Stimulated activated memory B cell treated with anti-CD40 and anti-IgM and Interleukin-4, amounts not matched to agents 10 μg/mL and 1 μg/mL and 100 μg/mL, for 72 hours (primary cell): ENCODE measurements at regions not wholly inside any gene's neighbourhood (a gene's known extent, or its start where the extent isn't known, plus 50 kb on each side); places are given as distances from the start of the nearest gene placed in this dataset.
A peak's percentile ranks its signal among the peaks of the same experiment; 100 is the strongest.

Source experiments
- ATAC-seq: fragments of 150-1000 bp; cut with Tn5 transposase; 2 replicates; pipeline ENCODE4 v1.10.0; 2021
- H3K27ac Mint-ChIP-seq: one replicate; pipeline ENCODE4 v1.8.0; 2022; ENCODE audit warnings: mild to moderate bottlenecking, mixed read lengths
- H3K27me3 Mint-ChIP-seq: one replicate; pipeline ENCODE4 v1.8.0; 2022; ENCODE audit warnings: mixed read lengths
- H3K36me3 Mint-ChIP-seq: one replicate; pipeline ENCODE4 v1.8.0; 2022; ENCODE audit warnings: mixed read lengths
- H3K4me1 Mint-ChIP-seq: one replicate; pipeline ENCODE4 v1.8.0; 2022; ENCODE audit warnings: mixed read lengths
- H3K4me3 Mint-ChIP-seq: one replicate; pipeline ENCODE4 v1.8.0; 2022; ENCODE audit warnings: mild to moderate bottlenecking, moderate library complexity, mixed read lengths
- H3K9me3 Mint-ChIP-seq: one replicate; pipeline ENCODE4 v1.8.0; 2022; ENCODE audit warnings: mixed read lengths

DNA sequence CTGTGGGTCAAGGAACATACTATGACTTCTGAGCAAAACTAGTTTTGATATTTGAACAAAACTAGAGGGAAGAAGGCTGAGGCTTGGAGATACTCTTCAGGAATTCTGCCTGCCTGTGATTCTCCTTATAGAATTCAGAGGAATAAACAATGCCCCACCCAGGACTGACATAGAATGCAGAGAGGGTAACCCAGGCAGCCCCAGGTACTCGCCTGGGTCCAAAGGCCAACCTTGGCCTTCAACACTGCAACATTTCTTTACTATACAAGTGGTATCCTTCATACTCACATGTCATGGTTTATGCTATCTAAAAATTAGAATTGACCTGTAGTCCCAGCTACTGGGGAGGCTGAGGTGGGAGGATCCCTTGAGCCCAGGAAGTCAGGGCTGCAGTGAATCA is 217.0 kb upstream of the FOXN3 start:
- Mint-ChIP-seq H3K4me3 (no peak overlapping the region), H3K9me3 (peaks cover 2% of the 10 kb centered on the region), H3K36me3 (peaks cover 2% of the 10 kb centered on the region), H3K4me1 (peaks cover 18% of the 10 kb centered on the region), H3K27ac (no peak overlapping the region), H3K27me3 (no peaks in the 10 kb centered on the region)
- ATAC-seq = no peak

DNA sequence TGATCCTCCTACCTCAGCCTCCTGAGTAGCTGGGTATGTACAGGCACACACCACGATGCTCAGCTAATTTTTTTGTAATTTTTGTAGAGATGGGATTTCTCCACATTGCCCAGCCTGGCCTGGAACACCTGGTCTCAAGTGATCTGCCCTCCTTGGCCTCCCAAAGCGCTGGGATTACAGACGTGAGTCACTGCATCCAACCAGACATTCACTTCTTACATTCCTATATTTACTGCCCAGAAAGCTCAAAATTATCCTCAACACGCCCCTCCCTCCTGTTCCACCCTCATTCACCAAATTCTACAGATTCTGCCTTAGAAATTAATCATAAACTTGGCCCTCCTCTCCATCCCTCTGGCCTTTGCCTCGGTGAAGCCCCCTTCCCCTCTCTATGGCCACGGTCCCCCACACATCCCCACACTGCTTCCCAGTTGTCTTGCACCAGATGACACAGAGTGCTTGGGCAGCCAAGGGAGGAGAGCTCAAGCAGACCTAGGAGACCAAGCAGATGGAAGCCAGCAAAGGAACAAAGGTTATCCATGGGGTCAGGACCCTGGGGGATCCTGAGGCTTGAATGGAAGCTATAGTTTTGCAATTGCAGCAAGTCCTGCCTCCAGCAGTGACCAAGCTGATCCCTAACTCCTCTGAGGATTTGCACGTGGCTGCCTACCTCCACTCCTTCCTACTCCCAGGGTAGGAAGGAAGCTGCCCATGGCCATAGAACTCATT is 213.2 kb upstream of the FOXN3 start:
- Mint-ChIP-seq H3K27ac (no peak overlapping the region), H3K9me3 (peaks cover 7% of the 10 kb centered on the region), H3K4me1 (peaks cover 25% of the 10 kb centered on the region), H3K4me3 (no peak overlapping the region), H3K27me3 (no peaks in the 10 kb centered on the region), H3K36me3 (no peaks in the 10 kb centered on the region)
- ATAC-seq = no peak

DNA sequence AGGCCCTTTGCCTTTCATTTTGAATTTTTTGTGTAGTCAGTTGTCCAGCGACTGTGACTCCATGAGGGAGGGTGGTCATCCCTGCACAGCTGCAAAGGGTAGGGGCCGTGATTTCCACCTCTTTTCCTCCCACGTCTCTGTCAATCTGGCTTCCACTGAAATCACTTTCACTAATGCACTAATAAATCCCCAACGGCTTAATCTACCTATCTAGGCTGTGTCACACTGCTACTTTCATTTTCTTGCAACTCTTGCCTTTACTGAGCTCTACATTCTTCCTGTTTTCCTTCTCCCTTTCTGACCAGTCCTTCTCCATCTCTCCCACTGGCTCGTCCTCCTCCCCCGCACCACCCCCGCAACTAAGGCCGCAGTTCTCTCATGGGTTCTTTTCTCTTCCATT is 212.3 kb upstream of the FOXN3 start:
- H3K27me3 Mint-ChIP-seq = no peaks in the 10 kb centered on the region
- no peaks in the 10 kb centered on the region for H3K36me3 Mint-ChIP-seq
- no peak overlapping the region for H3K4me3 Mint-ChIP-seq
- ATAC-seq = no peak
- H3K4me1 Mint-ChIP-seq = peaks cover 25% of the 10 kb centered on the region
- H3K9me3 Mint-ChIP-seq = peaks cover 9% of the 10 kb centered on the region
- H3K27ac Mint-ChIP-seq = no peak overlapping the region

DNA sequence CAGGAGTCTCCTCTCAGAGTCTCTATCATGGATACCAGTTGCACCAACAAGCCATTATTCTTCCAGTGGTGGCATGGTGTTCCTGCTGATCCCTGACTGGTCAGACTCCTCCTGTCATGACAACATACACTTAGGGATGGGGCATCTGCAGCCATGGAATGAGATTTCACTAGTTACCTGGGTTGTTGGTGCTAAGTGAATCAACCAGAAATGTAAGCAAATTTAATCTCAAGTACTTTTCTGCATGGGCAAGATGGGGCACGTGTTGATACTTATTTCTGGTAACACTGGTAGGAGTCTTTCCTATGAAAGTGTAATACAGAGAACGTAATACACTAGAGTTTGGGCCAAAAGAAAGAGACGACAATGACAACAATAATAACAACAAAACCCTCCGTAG is 211.5 kb upstream of the FOXN3 start:
- Mint-ChIP-seq H3K27ac (no peak overlapping the region), H3K27me3 (no peaks in the 10 kb centered on the region), H3K4me3 (no peak overlapping the region), H3K36me3 (no peaks in the 10 kb centered on the region), H3K4me1 (peaks cover 23% of the 10 kb centered on the region), H3K9me3 (peaks cover 9% of the 10 kb centered on the region)
- no peak for ATAC-seq

DNA sequence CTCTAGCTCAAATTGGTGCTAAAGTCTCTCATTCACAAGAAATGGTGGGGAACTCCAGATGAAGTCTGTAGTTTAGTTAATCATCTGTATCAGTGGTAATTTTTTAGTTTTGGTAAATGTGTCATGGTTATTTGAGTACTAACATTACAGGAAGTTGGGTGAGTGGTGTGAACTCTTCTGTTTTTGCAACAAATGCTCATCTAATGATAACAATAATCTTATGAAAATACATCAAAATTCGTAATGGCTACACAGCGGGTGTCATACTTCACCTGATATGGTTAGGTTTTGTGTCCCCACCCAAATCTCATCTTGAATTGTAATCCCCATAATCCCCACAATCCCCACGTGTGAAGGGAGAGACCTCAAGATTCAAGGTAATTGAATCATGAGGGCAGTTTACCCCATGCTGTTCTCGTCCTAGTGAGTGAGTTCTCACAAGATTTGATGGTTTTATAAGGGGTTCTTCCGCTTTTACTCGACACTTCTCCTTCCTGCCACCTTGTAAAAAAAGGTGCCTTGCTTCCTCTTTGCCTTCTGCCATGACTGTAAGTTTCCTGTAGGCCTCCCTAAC is 209.3 kb upstream of the FOXN3 start:
- Mint-ChIP-seq H3K4me3 (no peak overlapping the region), H3K27ac (peak overlapping the region; percentile 69), H3K27me3 (no peaks in the 10 kb centered on the region)

DNA sequence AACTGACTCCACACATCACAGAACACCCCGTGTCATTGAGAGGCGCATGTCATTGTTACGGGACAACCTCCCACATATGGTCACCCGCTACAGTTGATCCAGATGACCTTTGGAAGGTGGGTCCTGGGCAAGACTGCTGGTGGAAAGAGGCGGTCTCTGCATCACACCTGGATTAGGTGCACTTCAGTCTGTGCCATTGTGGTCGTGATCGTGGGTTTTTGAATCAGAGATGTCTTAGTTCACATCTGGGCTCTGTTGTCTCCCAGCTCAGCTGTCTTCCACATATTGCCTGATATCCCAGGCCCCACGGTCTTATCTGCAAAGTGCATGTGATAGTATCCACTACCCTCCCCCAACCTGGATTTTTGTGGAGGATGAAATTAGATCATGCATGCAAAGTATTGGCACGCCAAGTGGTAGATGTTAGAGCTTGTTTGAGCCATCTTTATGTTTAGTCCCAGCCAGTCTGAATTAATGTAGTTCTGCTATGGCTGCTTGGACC is 208.7 kb upstream of the FOXN3 start:
- ATAC-seq = no peak
- no peaks in the 10 kb centered on the region for H3K27me3 Mint-ChIP-seq
- no peak overlapping the region for H3K4me3 Mint-ChIP-seq
- H3K27ac Mint-ChIP-seq = peak overlapping the region; percentile 69
- no peaks in the 10 kb centered on the region for H3K36me3 Mint-ChIP-seq
- H3K9me3 Mint-ChIP-seq = peaks cover 9% of the 10 kb centered on the region
- H3K4me1 Mint-ChIP-seq = peaks cover 34% of the 10 kb centered on the region

More for the DNA sequence above, 209.3 kb upstream of the FOXN3 start:
- Mint-ChIP-seq H3K4me1 (peaks cover 29% of the 10 kb centered on the region), H3K36me3 (no peaks in the 10 kb centered on the region), H3K9me3 (peaks cover 9% of the 10 kb centered on the region)
- peak; percentile 63 for ATAC-seq

DNA sequence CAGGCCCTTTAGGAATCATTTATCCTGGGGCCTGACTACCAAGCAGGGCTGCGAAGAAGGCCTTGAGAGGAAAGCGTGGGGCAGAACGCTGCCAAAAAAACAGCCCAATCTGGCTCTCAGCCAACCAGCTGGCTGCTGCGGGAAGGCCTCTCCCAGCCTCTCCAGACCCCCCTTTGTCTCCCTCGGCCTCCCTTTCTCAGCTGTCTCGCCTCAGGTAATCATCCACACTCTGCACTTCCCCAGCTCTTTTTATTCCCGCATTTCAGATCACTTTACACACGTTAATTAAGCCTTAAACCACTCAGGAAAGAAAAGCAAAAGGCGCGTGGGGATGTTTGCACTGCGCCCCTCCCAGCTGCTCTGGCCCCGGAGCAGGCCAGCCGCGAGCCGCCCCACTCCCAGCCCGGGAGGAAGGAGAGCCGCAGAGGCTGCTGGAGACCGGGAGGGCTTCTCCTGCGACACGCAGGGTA is 208.2 kb upstream of the FOXN3 start:
- no peak overlapping the region for H3K4me3 Mint-ChIP-seq
- no peaks in the 10 kb centered on the region for H3K36me3 Mint-ChIP-seq
- H3K9me3 Mint-ChIP-seq = peaks cover 9% of the 10 kb centered on the region
- H3K4me1 Mint-ChIP-seq = peaks cover 39% of the 10 kb centered on the region
- no peak overlapping the region for H3K27ac Mint-ChIP-seq
- no peak for ATAC-seq
- H3K27me3 Mint-ChIP-seq = no peaks in the 10 kb centered on the region

DNA sequence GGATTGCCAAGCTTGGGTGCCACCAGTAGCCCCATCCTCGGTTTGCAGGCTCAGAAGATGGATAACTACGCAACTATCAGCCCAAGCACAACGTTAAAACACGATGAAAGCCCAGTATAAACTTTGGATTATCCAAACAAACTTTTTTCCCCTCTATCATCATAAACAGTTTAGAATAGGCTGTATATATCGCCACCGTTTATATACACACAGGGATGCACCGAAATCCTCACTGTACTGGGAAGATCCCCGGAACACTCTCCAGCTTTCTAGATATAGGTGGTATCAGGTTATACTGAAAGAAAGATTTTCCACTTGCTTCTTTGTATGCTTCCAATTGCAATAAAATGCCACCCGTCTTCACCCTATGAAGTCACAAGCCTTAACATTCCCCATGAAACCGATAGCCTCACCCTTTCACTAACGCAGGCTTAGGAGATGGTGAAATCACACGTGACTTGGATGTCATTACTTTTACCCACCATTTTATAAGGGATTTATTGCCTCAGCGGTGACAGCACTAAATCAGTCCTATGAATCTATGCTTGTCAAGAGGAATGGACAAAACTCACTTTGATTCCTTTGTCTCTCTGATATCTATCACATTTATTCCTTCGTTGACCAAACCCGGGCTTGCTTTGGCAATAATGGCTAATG is 207.6 kb upstream of the FOXN3 start:
- no peak overlapping the region for H3K4me3 Mint-ChIP-seq
- H3K27me3 Mint-ChIP-seq = no peaks in the 10 kb centered on the region
- H3K36me3 Mint-ChIP-seq = no peaks in the 10 kb centered on the region
- peaks cover 9% of the 10 kb centered on the region for H3K9me3 Mint-ChIP-seq
- H3K4me1 Mint-ChIP-seq = peaks cover 40% of the 10 kb centered on the region
- no peak for ATAC-seq
- no peak overlapping the region for H3K27ac Mint-ChIP-seq

DNA sequence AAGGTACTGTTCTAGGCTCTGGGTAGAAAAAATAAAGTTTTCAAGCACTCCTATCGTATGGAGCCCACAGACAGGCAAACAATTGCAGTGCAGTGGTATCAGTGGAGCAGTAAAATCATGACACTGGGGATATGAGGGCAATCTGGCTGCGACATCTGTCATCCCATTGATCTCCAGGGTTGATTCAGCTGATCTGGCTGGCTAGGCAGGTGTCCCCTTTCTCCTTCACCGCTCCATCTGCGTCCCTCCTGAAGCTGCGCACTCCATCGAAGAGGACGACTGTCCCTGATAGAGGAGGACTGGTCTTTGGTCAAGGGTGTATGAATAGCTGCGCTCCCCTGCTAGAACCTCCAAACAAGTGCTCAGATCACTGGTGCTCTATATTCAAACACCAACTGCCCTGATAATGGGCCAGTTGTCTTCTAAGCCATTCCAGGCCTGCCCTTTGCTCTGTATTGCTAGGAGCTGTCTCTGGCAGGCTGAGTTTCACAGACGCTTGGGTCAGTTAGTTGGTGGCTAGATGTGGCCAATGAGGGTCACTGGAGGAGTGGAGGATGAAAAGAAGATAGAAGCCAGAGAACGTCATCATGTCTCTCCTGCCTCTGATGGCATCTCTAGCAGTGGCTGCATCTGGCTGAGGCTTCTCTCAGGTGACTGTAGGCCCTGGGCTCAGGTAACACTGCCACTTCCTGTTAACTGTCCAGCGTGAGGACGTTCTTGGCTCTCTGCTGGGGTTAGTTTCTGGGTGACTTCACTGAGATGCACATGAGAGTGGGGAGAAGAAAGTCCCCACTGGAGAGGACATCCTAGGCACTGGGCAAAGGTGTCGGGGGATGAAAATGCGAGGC is 205.0 kb upstream of the FOXN3 start:
- no peak overlapping the region for H3K4me3 Mint-ChIP-seq

DNA sequence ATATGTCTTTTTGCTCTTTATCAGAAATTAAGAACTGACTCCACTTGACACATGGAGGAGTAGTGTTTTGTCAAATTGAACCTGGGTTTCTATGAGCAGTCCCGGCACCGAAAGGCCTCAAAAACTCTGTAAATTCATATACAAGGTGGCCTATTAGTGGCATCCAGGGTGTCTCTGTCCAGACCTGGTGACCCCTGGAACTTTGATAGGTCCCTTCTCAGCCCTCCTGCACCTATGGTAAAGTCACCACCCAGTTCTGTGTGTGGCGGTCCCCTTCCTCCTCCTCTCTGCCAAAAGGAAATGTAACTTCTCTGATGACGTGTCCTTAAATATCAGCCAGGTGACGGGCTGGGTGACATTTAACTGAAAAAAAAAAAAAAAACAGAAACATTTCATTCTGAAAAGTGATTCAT is 204.0 kb upstream of the FOXN3 start:
- H3K27me3 Mint-ChIP-seq = no peaks in the 10 kb centered on the region
- ATAC-seq = peak; percentile 75
- peaks cover 45% of the 10 kb centered on the region for H3K4me1 Mint-ChIP-seq
- peaks cover 3% of the 10 kb centered on the region for H3K9me3 Mint-ChIP-seq
- H3K36me3 Mint-ChIP-seq = no peaks in the 10 kb centered on the region
- peak overlapping the region; percentile 89 for H3K27ac Mint-ChIP-seq
- peak overlapping the region; percentile 58 for H3K4me3 Mint-ChIP-seq

More for the DNA sequence above, 205.0 kb upstream of the FOXN3 start:
- Mint-ChIP-seq H3K36me3 (no peaks in the 10 kb centered on the region), H3K9me3 (peaks cover 6% of the 10 kb centered on the region), H3K27me3 (no peaks in the 10 kb centered on the region), H3K27ac (peak overlapping the region; percentile 89), H3K4me1 (peaks cover 45% of the 10 kb centered on the region)
- ATAC-seq = no peak

DNA sequence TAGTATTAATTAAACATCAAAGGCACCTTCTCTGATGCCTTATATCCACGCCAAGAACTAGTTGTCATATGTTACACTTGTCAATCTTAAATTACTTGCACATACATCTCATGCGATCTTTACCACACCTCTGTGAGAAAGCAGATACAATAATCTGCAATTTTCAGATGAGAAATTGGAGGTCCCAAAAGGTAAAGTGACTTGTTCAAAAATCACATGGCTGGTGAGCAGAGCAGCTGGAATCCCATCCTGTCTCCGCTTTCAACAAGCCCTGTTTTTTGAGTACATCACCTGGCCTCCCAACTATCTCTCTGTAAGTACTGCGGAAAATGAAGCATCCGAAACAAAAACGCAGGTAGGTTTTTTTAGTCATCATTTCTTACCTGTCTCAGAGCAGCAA is 203.4 kb upstream of the FOXN3 start:
- Mint-ChIP-seq H3K4me1 (peaks cover 45% of the 10 kb centered on the region), H3K4me3 (peak overlapping the region; percentile 58), H3K36me3 (no peaks in the 10 kb centered on the region), H3K9me3 (peaks cover 3% of the 10 kb centered on the region), H3K27ac (peak overlapping the region; percentile 89), H3K27me3 (no peaks in the 10 kb centered on the region)
- ATAC-seq = no peak

DNA sequence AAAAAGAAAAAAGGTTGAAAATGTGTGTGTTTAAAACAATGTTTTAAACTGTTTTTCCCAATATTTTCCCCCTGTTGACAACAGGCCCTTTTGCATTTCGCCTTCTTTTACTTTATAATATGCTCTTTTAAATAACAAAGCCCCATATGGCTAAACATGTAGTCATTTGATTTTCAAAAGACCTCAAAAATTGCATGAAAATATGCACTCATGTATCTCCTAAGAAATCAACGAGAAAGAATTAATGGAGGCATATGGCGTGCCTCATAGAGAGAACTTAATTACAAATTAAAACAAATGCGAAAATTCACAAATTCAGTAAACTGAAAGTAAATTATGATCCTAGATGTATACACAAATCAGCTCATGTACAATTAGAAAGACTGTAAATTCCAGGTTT is 202.6 kb upstream of the FOXN3 start:
- Mint-ChIP-seq H3K27me3 (no peaks in the 10 kb centered on the region), H3K4me1 (peaks cover 52% of the 10 kb centered on the region), H3K9me3 (no peaks in the 10 kb centered on the region), H3K4me3 (peak overlapping the region; percentile 72), H3K27ac (peak overlapping the region; percentile 89), H3K36me3 (no peaks in the 10 kb centered on the region)
- ATAC-seq = no peak

DNA sequence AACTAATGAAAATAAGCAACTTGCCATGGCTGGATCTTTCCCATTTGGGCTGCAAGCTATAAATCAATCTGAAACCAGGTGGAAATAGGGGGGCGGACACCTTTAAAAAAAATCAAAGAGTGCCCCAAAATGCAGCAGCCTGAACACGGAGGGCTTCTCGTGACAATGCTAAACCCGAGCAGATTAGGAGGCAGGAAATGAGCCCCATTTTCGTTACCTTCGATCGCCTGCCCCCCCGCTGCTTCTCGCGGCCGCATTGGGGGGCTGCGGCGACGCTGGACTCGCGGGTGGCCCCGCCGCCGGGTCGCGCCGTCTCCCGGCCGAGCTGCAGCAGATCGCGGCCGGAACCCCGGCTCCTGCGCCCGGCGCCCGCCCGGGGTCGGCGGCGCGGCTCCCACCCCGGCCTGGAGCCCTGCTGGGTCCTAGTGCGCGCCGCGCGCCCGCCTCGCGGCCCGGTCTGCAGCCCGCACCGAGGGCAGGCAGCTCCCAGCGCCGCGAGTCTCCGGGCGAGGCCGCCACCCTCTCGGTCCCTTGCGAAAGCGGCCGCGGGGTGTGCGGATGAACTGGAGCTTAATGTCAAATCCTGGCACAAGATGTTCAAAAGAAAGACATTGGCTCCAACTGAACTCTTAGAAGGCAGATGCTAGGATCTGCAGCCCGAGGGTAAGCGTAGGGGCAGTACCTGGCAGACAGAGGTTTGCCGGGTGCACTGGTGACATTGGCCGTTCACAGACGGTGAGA is 201.9 kb upstream of the FOXN3 start:
- peak overlapping the region; percentile 88 for H3K4me3 Mint-ChIP-seq
- no peaks in the 10 kb centered on the region for H3K36me3 Mint-ChIP-seq
- no peaks in the 10 kb centered on the region for H3K9me3 Mint-ChIP-seq
- H3K27ac Mint-ChIP-seq = peak overlapping the region; percentile 89
- peaks cover 58% of the 10 kb centered on the region for H3K4me1 Mint-ChIP-seq
- peak; percentile 90 for ATAC-seq
- no peaks in the 10 kb centered on the region for H3K27me3 Mint-ChIP-seq

DNA sequence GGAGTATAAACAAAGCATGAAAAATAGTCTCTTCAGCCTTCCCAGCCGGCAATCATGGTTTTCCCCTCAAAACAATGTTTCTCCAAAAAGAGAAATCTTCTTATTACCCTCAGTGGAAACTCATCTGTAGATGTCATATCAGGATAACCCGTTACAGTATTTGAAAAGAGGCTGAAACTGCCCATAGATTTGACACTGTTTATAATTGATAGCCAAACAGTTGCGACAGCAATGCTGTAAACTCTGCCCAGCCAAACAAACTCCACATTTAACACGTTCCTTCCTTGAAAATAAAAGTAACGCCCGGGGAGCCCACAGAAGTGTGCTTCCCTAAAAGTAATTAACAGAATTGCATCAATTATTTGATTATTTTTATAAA is 201.3 kb upstream of the FOXN3 start:
- H3K4me1 Mint-ChIP-seq = peaks cover 65% of the 10 kb centered on the region
- no peak for ATAC-seq
- H3K27me3 Mint-ChIP-seq = no peaks in the 10 kb centered on the region
- no peaks in the 10 kb centered on the region for H3K36me3 Mint-ChIP-seq
- peak overlapping the region; percentile 88 for H3K4me3 Mint-ChIP-seq
- H3K9me3 Mint-ChIP-seq = no peaks in the 10 kb centered on the region
- H3K27ac Mint-ChIP-seq = peak overlapping the region; percentile 89
